H1 (cell line): ENCODE measurements at regions not wholly inside any gene's neighbourhood (a gene's known extent, or its start where the extent isn't known, plus 50 kb on each side); places are given as distances from the start of the nearest gene placed in this dataset.

ENCODE experiments used
- ATF2 ChIP-seq: IDR thresholded peaks from 2 replicates; pipeline ENCODE4 v1.6.1; 2012; ENCODE audit warnings: low read length, inconsistent platforms
- JUND ChIP-seq: IDR thresholded peaks from 2 replicates; pipeline ENCODE4 v1.6.1; 2011; ENCODE audit warnings: mild to moderate bottlenecking, improper control_type of control experiment, low read length
- SUZ12 ChIP-seq: fragments of 200-600 bp; sonication (generic); IDR thresholded peaks from 2 replicates; pipeline ENCODE4 v1.6.1; 2012; ENCODE audit warnings: mild to moderate bottlenecking, inconsistent platforms, low read length, moderate library complexity, mixed read lengths

GRCh38 chr5:162654661-162655405 is 587.3 kb downstream of the GABRG2 start (continued):
- TF ChIP-seq ATF2 (no peak), JUND (no peak), SUZ12 (no peak)
